Cardiac muscle cell (in vitro differentiated cells and primary cell): ENCODE measurements at regions not wholly inside any gene's neighbourhood (a gene's known extent, or its start where the extent isn't known, plus 50 kb on each side); places are given as distances from the start of the nearest gene placed in this dataset.
A peak's percentile ranks its signal among the peaks of the same experiment; 100 is the strongest.

Experiments used
- DNase-seq, 2 donors: peaks; one replicate each; pipeline versions ENCODE4 v3.0.0 to v3.0.0-alpha.2; 2010 to 2017; ENCODE audit warnings: low read depth in 1 of 2, low spot score in 1 of 2
- H3K27ac ChIP-seq: fragments of 200-600 bp; sonication (generic); 2 replicates; pipeline ENCODE4 v1.5.1; 2016
- H3K27me3 ChIP-seq: fragments of 200-600 bp; sonication (generic); 2 replicates; pipeline ENCODE4 v1.6.0; 2016; ENCODE audit warnings: control low read depth
- H3K36me3 ChIP-seq: fragments of 200-600 bp; sonication (generic); 2 replicates; pipeline ENCODE4 v1.5.1; 2016; ENCODE audit warnings: control low read depth
- H3K4me1 ChIP-seq: fragments of 200-600 bp; sonication (generic); 2 replicates; pipeline ENCODE4 v1.8.1; 2017; ENCODE audit warnings: low read depth, mild to moderate bottlenecking, mixed run types
- H3K4me3 ChIP-seq: fragments of 200-600 bp; sonication (generic); 2 replicates; pipeline ENCODE4 v1.5.1; 2016; ENCODE audit warnings: mild to moderate bottlenecking
- H3K9me3 ChIP-seq: fragments of 200-600 bp; sonication (generic); 2 replicates; pipeline ENCODE4 v1.5.1; 2017; ENCODE audit warnings: low read depth, mild to moderate bottlenecking, control low read depth
- CTCF ChIP-seq: IDR thresholded peaks from 2 replicates; pipeline ENCODE4 v1.5.1; 2012; ENCODE audit warnings: low read depth, mild to moderate bottlenecking, low read length

- H3K4me3 ChIP-seq = no peak overlapping the region
Measured at GRCh38 chr13:40316301-40316700, 350.1 kb downstream of the FOXO1 start.

GRCh38 chr13:40317980-40318327, 348.5 kb downstream of the FOXO1 start:
- Histone ChIP-seq H3K9me3 (no peaks in the 10 kb centered on the region), H3K27me3 (no peaks in the 10 kb centered on the region), H3K4me1 (peaks cover 5% of the 10 kb centered on the region), H3K36me3 (no peaks in the 10 kb centered on the region), H3K4me3 (no peak overlapping the region), H3K27ac (no peak overlapping the region)
- TF ChIP-seq CTCF = no peak
- no peak for DNase-seq

More at GRCh38 chr13:40316301-40316700, 350.1 kb downstream of the FOXO1 start:
- no peak for TF ChIP-seq CTCF
- Histone ChIP-seq H3K27ac (no peak overlapping the region), H3K36me3 (no peaks in the 10 kb centered on the region), H3K27me3 (no peaks in the 10 kb centered on the region), H3K4me1 (peaks cover 5% of the 10 kb centered on the region), H3K9me3 (no peaks in the 10 kb centered on the region)
- DNase-seq = no peak

- no peak for TF ChIP-seq CTCF
- H3K4me3 ChIP-seq = no peak overlapping the region
- DNase-seq = peak; percentile 25 to 55
- no peaks in the 10 kb centered on the region for H3K27me3 ChIP-seq
- H3K36me3 ChIP-seq = no peaks in the 10 kb centered on the region
- no peaks in the 10 kb centered on the region for H3K9me3 ChIP-seq
- peaks cover 5% of the 10 kb centered on the region for H3K4me1 ChIP-seq
- H3K27ac ChIP-seq = no peak overlapping the region
Measured at GRCh38 chr13:40318366-40318765, 348.1 kb downstream of the FOXO1 start.

GRCh38 chr13:40319699-40320579, 346.5 kb downstream of the FOXO1 start:
- no peaks in the 10 kb centered on the region for H3K27me3 ChIP-seq
- H3K27ac ChIP-seq = no peak overlapping the region
- H3K4me3 ChIP-seq = no peak overlapping the region
- H3K9me3 ChIP-seq = no peaks in the 10 kb centered on the region
- H3K36me3 ChIP-seq = no peaks in the 10 kb centered on the region
- no peak for DNase-seq
- no peak for TF ChIP-seq CTCF
- peaks cover 5% of the 10 kb centered on the region for H3K4me1 ChIP-seq

- Histone ChIP-seq H3K27ac (no peak overlapping the region), H3K36me3 (no peaks in the 10 kb centered on the region), H3K4me3 (no peak overlapping the region), H3K9me3 (no peaks in the 10 kb centered on the region), H3K4me1 (peaks cover 5% of the 10 kb centered on the region), H3K27me3 (no peaks in the 10 kb centered on the region)
- no peak for DNase-seq
- no peak for TF ChIP-seq CTCF
Measured at GRCh38 chr13:40328091-40328490, 338.4 kb downstream of the FOXO1 start.
